GM21360 (cell line): ENCODE measurements at regions not wholly inside any gene's neighbourhood (a gene's known extent, or its start where the extent isn't known, plus 50 kb on each side); places are given as distances from the start of the nearest gene placed in this dataset.
A peak's percentile ranks its signal among the peaks of the same experiment; 100 is the strongest.
"Not testable (repeated sequence)": the region's sequence is repeated elsewhere in the genome, so short reads cannot be mapped to it uniquely, and the experiment has no call there.

Experiments used
- ATAC-seq: cut with Tn5 transposase; IDR thresholded peaks from one replicate; pipeline ENCODE4 v1.9.1; 2021; ENCODE audit warnings: mild to moderate bottlenecking, moderate library complexity; ENCODE audit not compliant: unreplicated experiment

DNA sequence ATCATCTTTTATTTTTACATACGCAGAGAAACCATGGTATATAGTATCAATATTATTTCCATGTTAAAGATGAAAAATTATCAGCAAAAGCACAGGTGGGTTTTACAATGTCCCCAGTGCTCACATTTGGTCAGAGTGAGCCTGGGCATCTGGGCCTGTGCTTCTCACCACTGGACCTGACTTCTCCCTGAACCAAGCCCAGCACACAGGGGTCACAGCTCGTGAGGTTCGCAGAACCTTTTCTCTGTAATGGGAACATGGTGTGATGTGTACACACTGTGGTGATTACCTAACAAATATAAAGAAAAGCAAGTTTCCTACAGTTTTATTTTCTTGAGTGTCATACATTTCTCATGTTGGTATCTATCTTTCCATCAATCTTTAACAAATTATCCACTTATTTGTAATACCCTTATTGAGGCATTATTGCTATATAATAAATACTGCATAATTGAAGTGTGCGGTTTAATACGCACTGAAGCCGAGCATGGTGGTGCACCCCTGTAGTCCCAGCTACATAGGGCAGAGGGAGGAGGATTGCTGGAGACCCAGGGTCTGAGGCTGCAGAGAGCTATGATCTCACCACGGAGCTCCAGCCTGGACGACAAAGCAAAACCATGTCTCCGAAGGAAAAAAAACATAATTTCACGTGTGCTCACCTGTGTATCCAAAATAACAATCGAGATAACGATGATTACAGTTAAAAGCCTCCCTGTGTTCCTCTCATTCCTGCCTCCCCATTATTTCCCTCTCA is 743.2 kb downstream of the TMEM121 start:
- ATAC-seq, result no peak

DNA sequence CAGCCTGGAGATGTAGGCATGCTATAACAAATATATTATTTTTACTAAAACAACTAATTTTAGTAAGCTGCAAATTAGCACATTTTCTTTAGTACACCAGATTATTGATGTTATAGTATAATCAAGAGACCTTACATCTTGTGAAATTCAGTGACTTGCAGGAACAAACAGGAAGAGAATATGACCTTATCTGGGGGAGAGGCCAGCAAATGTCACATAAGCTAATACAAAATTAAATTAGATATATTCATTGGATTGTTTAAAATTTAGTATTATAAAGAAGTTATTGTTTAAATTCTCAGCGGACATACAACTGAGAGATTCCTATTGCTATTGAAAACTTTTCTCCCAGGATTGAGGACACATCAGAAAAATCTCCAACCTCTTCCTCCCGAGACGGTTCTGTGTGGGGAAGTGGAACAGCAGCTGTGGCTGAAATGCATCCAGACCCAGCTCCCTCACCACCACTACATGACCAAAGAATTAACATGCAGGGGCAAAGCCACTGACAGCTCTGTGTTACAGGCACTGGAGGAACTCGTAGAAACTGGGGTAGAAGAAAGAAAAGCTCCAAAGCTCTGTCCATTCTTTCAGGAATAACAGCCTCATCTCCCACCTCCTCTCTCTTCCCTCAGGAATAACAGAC is 744.2 kb downstream of the TMEM121 start:
- ATAC-seq, result not testable (repeated sequence)

DNA sequence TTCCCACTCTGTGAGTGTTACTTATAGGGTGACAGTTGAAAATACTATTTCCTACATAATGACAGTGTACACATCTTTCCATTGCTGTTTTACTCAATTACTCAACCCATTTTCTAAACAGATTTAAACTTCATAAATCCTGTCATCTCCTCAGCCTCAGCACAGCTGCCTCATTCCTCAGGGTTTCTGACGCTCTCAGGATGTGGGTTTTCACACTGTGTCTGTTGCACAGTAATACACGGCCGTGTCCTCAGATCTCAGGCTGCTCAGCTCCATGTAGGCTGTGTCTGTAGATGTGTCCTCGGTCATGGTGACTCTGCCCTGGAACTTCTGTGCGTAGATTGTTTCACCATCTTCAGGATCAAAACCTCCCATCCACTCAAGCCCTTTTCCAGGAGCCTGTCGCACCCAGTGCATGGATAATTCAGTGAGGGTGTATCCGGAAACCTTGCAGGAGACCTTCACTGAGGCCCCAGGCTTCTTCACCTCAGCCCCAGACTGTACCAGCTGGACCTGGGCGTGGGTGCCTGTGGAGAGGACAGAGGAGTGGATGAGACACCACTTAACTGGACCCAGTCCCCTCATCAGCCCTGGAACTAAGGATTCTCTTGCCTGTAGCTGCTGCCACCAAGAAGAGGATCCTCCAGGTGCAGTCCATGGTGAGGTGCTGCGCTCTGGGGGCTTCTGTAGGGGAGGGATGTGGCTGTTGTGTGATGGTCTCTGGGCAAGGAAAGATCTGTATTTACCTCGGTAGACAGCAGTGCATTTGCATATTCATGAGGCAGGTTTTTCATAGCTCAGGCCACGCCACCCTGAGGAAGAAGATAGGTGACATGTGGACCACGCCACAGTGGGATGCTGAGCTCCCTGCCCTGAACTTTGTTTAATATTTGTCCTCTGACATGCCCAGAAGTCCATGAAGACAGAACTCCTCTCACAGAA is 750.2 kb downstream of the TMEM121 start:
- no peak for ATAC-seq

DNA sequence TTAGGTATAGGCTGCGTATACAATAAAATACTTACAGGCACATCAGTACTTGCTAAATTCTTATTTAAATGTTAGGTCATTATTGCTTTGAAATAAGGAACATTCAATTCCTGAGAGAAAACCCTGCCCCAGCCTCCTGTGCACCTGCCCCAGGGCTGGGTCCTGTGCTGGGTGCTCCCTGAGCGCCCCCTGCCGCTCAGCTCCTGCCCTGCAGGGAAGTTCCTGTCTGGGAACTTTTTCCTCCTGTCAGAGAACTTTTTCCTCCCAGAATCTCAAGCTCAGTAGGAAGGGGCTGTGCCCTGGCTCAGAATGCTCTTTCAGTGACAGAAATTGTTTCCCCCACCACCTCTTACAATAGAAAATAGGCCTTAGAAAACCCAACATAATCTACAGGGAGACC is 751.1 kb downstream of the TMEM121 start:
- no peak for ATAC-seq

DNA sequence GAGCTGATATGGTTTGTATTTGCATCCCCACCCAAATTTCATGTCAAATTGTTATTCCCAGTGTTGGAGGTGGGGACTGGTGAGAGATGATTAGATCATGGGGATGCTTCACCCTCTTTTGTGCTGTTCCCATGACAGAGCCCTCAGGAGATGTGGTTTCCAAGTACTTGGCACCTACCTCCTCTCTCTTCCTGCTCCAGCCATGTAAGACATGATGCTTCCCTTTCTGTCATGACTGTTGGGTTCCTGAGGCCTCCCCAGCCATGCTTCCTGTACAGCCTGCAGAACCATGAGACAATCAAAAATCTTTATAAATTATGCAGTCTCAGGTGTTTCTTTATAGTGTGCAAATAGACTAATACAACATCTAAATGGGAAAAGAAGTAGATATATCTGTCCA is 754.5 kb downstream of the TMEM121 start:
- ATAC-seq, result no peak

DNA sequence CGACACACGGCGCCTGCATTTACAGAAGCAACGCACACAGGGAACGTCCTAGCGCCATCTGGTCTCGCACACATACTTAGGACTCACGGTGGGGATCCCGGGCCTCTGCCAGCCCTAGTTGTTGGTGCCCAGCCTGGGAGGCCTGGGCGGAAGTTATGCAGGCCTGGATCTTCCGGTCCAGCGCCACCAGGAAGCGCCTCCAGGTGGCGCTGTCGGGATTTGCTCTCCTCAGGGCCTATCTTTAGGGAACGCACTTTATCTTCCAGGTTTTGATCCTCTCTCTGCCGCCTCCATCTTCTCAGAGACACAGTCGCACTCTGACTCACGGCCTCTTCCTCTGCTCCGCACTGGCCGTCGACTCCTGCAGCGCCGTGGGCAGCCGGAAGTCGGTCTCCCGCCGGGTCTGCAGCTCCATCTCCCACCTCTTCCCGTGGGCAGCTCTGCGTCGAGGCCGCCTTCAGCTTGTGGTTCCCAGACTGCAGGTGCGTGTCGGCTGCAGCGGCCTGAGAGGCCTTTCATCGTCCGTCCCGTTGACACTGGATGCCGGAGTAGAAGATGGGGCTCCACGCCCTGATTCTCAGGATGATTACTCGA is 760.4 kb downstream of the TMEM121 start:
- no peak for ATAC-seq

DNA sequence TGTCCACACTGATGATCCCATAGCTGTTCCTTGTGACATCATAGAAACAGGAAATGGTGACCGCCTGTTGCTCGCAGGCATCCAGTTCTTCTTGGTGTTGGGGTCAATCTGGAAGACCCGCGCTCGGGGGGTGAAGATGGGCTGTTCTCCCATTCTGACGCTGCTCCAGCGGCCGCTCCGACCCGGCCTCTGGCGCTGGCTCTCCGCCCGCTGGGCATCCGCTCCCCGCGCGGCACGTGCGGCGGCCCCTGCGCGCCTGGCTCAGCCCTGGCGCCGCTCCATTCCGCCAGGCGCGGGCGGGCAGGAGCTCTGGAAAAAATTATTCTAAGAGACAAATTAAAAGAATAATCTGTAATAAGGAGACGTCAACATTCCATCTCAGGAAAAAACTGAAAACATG is 761.1 kb downstream of the TMEM121 start:
- no peak for ATAC-seq

DNA sequence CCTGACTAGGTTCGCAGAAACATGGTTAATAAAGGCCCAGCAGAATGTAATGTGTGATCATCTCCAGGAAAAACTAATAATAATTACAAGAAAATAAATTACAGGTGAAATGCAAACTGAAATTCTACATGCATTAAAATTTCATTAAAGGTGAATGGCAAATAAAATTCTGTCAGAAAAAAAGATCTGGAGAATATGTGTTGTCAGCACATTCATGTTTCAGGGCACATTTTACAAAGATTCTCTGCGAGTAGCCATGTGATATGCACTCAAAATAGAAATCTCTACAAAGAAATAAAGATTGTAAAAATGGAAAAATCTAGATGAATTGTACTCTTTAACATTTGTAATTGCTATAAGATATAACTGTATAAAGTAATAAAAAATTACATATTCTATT is 765.2 kb downstream of the TMEM121 start:
- no peak for ATAC-seq

DNA sequence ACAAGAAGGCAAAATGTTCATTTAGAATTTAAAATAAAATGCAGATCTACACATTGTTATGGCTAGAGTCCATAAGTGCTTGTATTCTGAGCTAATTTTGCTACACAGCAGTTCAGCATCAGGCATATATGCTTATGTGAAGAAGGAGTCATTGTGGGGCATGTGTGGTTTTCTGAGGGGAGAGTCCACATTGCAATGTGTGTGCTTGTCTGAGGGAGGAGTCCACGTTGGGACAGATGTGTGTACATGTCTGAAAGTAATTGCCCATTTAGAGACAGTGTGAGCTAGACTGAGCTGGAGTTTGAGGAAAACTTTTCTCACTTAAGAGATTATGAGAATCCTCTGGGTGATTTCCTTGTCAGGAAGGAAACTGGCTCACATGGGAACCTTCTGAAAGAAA is 767.9 kb downstream of the TMEM121 start:
- no peak for ATAC-seq

DNA sequence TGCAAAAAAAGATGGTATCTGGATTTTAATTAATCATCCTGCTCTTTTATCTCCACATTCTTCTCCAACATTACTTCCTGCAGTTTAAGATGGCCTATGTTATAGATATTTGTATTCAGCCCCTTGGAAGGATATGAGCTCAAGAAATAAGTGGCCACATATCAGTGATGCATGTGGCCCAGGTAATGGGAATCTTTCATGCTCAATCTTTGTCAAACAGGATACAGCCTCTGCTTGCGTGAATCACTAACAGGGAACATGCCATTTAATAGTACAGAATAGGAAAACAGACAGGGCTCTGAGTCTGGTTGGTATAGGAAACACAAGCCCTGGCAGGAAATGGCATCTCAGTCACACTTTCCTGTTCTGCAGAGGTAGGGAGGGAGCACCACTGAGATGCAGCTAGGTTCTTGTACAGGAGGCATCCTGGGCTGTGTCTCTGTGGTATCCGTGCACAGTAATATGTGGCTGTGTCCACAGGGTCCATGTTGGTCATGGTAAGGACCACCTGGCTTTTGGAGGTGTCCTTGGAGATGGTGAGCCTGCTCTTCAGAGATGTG is 774.6 kb downstream of the TMEM121 start:
- not testable (repeated sequence) for ATAC-seq

DNA sequence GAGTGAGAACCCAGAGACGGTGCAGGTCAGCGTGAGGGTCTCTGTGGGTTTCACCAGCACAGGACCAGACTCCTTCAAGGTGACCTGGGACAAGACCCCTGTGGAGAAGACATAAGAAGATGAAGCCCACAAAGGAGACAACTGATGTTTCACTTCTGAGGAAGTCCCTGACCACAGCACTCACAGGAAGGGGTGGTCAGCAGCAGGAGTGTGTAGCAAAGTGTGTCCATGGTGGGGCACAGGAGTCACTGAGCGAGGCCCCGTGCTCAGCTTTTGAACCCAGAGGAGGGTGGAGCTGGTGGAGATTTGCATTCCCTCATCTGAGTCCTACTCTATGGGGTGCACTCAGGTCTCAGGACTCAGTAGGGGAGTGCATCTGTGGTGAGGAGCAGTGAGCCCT is 775.2 kb downstream of the TMEM121 start:
- ATAC-seq, result not testable (repeated sequence)

DNA sequence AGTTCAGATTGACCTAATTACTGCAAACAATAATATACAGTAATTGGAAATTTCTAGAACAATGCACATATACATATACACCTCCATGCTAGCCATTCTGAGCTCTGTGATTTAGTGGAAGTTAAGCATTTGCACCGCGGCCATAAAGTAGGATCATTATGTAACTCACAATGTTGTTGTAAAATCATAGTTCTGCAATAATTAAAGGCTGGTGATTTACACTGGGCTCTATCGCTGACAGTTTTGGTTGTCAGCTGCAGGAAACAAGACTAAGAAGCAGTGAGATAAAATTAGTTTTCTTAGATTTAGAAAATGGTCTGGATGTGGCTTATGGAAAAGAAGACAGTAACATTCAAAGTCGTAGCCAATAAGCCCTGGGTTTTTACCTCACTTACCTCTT is 776.3 kb downstream of the TMEM121 start:
- ATAC-seq, result no peak

DNA sequence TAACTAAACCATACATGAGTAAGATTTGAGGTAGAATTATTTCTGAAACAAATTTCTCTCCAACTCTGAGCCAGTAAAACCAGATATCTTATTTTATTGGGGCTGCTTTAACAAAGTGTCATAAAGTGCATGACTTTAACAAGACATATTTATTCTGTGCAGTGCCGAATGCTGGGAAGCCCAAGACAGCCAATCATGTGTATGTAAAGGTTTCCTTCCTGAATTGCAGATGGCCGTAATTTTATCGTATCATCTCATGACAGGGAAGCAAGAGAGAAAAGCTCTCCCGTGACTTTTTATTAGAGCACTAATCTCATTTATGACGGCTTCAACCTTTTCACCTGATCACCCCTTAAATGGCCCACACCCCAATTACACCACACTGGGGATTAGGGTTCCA is 777.9 kb downstream of the TMEM121 start:
- ATAC-seq, result no peak

DNA sequence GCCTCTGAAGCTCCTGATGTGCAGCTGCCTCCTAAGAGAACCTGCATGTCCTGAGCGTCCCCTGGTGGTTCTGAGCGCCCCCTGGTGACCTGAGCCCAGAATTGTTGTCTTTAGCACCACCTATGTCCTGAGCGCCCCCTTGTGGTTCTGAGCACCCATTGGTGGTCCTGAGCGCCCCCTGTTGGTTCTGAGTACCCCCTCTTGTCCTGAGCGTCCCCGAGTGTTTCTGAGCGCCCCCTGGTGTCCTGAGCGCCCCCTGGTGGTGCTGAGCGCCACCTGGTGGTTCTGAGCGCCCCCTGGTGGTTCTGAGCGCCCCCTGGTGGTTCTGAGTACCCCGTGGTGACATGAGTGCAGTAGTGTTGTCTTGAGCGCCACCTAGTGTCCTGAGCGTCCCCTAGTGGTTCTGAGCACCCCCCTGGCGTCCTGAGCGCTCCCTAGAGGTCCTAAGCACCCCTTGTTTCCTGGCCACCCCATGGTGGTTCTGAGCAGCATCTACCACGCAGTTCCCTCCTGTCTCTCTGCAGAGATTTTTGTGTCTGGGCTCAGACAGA is 782.5 kb downstream of the TMEM121 start:
- peak; percentile 95 for ATAC-seq

DNA sequence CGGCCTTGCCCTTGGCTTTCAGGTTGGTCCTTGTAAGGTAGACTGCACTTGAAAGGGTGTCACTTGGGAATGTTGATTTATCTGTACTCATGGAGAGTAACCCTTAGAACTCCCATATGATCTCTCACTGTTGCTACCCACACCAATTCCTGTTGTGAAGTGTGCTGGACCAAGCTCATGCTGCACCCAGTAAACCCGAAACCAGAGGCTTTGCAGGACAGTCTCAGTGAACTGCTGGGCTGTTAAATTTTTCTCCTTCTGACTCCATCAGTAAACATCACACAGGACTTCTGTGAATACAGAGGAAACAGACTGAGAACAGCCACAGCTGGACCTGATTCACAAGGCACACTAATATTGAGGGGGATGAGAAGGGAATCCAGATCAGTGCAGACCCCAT is 783.0 kb downstream of the TMEM121 start:
- ATAC-seq, result peak; percentile 7

DNA sequence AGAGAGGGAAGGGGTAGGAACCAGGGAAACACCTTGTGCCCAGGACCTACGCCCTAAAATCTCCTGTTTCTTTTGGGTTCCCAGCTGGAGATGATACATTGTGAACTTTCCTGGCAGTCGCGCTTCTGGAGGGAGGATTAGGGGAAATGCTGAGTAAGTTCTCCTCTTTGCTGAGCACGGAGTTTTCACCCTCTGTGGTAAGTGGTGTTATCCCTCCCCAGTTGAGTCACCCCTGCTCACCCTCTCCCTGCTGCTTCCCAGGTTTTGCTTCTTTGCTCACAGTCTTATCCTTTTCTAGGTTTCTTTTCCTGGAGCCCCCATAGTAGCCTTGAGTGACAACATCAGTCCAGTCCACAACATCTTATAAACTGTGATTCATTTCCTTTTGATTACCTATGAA is 789.1 kb downstream of the TMEM121 start:
- ATAC-seq, result no peak

DNA sequence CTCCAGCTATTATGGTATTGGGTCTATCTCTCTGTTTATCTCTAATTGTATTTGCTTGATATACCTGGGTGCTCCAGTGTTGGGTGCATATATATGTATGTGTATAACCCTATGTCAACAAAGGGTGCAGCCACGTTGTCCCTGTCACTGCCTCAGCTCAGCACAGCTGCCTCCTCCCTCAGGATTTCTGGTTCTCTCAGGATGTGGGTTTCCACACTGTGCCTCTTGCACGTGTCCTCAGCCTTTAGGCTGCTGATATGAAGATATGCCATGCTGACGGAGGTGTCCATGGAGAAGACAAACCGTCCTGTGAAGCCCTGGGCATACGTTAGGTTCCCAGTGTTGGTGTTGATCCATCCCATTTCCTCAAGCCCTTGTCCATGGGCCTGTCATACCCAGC is 791.2 kb downstream of the TMEM121 start:
- no peak for ATAC-seq

DNA sequence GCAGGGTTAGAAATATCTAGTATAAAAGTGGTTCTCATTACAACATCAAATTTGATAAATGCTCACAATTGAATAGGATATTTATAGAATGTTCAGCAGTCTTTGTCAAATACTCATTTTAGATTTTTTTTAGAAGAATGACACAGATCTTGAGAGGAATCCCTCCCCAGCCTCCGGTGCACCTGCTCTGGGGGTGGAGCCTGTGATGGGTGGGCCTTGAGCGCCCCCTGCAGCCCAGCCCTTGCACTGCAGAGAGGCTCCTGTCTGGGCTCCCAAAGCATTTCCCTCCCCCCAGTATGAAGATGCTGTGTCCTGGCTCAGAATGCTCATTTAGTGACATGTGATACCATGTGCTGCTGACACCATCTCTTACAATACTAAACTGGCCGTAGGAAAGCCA is 792.3 kb downstream of the TMEM121 start:
- no peak for ATAC-seq

DNA sequence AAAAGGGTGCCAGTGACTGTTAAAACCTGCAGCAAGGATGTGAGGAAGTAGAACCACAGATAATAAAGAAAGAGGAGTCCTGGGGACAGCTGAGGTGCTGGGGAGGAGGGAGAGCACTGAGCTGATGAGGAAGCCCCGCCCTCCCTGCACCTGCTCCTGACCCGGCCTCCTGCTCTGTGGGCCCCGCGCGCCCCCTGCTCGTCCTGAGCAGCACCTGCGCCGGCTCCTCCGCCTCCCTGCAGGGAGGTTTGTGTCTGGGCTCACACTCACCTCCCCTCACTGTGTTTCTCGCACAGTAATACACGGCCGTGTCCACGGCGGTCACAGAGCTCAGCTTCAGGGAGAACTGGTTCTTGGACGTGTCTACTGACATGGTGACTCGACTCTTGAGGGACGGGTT is 797.6 kb downstream of the TMEM121 start:
- ATAC-seq, result not testable (repeated sequence)

DNA sequence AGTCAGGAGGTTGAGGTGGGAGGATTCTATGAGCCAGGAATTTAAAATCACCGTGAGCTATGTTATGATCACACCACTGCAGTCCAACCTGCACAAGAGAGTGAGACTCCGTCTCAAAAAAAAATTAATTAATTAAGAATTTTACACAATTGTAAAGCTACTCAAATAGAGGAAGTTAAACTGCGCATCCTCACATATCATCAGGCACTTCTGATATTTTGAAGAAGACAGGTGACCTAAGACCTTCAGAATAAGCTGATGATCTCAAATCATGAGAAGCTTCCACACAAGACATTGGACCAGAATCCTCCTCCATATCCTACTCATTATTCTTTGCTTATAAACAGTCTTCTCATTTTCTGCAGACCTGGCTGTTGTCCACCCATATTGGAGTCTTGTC is 800.9 kb downstream of the TMEM121 start:
- ATAC-seq, result no peak
